Stimulated activated CD4-positive, alpha-beta T cell treated with anti-CD3 and anti-CD28 coated beads, Interleukin-15, amount 100 ng/mL, for 24 hours (primary cell): ENCODE measurements at regions not wholly inside any gene's neighbourhood (a gene's known extent, or its start where the extent isn't known, plus 50 kb on each side); places are given as distances from the start of the nearest gene placed in this dataset.
A peak's percentile ranks its signal among the peaks of the same experiment; 100 is the strongest.

ENCODE experiments used
- DNase-seq: peaks from one replicate; pipeline ENCODE4 v3.0.0-alpha.2; 2020

DNA sequence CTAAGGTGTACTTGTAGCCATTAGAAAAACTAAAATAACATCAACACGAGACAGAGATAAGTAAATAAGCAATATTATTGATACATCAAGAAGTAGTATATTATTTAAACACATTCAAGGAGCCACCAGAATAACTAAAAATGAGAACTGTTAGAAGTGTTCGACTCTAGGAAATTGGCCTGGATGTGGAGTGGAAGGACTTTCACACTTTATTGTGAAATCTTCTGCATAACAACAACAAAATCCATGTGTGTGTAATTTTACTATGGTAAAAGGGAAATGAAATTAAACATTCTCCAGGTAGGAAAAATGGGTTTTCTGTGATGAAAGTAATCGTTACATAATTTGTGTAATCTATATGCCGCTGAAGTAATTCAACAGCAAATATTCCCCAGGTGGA is 96.3 kb upstream of the RNF152 start:
- DNase-seq = no peak

DNA sequence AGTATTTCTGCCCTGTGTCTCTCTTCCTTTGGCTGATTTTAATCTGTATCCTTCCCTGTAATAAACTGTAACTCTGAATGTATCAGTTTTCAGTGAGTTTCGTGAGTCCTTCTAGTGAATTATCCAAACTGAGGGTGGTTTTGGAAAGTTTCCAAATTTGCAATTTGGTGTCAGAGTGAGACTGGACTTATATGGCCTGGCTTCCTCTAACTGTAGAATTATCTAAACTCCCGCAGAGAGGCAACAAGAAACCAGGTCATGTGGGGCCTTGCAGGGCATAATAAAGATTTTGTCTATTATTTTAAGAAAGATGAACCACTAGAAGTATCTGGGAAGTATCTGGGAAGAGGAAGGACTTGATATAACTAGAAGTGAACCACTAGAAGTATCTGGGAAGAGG is 95.3 kb upstream of the RNF152 start:
- no peak for DNase-seq

DNA sequence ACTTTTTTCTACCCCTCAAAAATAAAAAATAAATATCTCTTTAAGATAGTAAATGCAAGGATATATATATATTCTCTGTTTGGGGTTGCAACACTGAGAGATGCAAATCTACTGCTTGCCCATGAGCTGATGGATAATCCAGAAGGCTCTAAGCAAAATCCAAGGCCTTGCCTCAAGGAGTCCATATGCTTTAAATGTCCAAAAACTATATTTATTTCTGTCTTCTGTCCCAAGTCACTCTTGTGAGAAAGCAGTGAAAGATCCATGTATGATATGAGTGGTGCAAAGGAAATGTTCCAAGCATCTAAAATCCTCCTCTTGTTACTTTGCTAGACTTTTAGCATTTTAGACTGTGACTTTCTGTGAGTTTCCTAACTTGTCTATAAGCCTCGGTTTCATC is 92.9 kb upstream of the RNF152 start:
- no peak for DNase-seq

DNA sequence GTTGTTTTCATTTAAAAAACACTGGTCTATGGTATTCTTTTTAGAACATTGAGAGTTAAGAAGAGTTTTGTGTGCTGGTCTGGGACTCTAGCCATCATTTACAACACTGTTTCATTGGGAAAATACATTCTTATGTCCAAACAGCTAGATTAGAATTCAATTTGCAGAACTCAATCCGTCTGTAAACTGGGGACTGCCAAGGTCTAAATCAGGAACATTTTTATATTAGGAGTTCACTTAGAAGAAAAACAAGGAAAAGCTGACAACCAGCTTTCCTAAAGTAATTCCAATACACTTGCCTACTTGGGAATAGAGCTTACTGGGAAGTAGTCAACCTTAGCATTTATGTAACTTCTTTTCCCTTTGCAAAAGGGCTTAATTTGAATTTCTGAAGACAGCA is 91.5 kb upstream of the RNF152 start:
- no peak for DNase-seq

DNA sequence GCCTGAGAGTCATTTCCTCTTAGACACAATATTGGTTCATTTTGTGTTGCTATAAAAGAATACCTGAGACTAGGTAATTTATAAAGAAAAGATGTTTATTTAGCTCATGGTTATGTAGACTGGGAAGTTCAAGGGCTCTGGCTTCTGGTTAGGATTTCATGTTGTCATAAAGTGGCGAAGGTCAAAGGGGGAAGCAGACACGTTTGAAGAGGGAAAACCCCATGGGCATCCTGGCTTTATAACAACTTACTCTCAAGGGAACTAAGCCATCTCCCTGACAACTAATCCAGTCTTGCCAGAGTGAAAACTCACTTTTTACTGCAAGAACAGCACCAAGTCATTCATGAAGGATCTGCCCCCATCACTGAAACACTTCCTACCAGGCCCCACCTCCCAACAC is 89.7 kb upstream of the RNF152 start:
- no peak for DNase-seq

DNA sequence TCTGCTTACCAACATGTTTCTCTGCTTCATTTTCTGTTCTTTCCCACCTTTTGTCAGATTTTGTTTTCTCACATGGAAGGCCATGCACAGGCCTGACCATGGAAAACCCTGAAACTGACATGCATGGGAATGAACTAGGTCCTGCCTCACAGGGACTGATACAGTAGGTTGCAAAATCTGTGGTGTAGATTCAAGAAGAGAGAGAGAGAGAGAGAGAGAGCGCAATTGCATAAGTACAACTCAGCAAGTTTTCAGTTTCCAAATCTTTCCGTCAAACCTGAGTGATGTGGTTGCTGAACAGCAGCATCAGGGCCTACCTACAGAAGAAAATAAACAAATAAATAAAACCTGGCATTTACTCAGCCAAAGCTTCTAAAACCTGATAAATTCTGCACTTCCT is 87.5 kb upstream of the RNF152 start:
- DNase-seq = no peak

DNA sequence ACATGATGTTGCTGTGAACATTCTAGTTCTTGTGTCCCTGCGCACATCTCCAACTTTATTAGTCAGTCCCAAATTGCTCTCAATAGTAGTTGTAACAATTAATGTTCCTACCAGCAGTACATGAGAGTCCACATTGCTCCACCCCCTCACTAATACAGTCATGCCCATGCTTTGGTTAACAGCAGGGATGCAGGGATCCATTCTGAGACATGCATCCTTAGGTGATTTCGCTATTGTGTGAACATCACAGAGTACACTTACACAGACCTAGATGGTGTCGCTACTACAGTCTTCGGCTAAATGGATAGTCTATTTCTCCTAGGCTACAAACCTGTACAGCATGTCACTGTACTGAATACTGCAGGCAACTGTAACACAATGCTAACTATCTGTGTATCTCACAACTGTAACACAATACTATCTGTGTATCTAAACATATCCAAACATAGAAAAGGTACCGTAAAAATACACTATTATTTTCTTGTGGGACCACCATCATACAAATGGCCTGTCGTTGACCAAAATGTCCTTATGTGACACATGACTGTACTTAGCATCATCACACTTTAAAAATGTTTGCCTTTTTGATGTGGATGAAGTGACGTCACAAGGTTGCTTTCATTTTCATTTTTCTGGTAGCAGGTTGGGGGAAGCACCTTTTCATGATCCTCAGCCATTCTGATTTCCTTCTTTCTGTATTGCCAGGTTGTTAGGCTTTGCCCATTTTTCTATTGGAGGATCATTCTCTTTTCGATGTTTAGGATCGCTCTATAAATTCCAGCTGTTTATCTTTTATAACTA is 82.9 kb upstream of the RNF152 start:
- peak; percentile 13 for DNase-seq

DNA sequence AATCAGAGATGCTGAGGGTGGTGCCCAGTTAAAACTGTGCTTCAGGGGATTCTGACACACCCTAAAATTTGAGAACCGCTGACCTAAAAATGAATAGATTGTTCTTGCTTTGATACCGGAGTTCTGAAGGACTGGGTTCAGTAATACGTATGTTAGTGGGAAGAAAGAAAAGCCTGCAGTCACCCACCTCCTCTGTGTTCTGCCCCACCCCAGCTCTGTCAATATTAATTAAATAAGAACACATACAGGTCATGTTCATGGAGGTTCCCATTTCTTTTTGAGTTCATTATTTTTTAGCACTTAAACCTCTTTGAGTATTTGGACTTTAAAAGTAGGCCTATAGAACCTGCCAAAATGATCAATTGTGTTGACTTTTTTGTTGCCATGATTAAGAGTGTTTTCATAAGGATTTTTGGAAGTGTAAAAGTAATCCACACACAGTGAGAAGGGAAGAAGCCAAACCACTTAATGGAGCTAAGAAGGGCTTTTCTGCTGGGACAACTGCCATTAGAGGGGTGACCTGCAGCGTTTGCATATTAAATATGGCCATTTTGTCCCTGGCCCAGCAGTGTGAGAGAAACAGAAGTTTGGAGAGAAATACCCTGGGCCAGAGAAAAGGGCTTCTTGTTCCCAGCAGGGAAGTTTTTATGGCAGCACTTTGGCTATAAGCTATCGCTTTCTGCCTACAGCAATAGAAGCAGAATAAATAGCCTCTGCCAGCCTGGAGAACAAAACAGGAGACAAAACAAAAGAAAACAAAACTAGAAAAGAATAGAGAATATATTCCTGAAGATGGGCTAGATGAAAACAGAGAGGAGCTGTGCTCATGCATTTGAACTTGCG is 80.7 kb upstream of the RNF152 start:
- DNase-seq = no peak

DNA sequence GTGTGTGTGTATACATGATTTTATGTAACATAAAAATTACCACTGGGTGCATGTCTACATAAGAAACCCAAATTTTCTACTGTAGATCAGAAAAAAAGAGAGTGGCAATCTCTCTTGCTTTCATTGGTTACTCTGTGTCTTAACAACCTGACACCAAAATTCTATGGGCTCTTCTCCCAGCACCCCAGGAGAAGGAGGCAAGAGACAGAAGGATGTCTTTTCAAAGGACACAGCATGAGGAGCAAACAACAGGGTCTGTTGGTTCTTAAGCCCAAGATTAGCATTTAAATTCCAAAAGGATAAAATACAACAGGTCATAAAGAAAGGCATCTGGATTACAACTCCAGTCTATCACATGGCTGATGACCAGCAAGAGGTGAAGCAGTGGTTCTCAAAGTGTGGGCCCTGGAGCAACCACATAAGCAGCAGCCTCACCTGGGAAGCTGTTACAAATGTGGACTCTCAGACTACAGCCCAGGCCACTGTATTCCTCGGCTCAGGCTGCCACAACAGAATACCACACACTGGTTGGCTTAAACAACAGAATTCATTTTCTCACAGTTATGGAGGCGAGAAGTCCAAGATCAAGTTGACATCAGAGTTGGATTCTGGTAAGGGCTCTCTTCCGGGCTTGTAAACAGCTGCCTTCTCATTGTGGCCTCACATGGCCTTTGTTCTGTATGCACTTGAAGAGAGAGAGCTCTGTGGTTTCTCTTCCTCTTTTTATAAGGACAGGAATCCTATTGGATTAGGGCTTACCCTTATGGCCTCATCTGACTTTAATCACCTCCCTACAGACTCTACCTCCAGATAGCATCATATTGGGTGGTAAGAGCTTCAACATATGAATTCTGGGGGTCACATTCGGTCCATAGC is 79.8 kb upstream of the RNF152 start:
- DNase-seq = no peak

DNA sequence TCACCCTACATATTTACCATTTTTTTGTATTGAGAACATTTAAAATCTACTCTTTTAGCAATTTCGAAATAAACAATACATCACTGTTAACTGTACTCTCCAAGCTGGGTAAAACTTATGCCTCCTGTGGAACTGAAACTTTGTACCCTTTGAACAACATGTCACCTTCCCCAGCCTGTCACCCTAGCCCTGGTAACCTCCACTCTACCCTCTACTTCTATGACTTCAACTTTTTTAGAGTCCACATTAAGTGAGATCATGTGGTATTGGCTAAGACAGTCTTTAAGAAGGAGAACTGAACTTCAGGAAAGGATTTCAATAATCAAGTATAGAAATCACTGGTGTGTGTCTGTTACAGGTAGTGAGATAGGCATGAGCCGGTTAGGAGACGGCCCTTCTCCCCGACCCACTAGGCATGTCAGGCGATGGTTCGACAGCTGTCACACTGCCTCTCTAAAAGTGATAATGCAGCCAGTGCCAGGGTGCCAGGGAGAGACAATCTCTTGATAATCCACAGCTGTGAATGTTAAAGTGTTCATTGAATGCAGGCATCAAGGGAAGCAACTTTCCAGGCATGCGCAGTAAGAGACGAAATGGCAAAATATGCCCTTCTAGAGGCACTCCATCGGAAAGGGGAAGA is 74.6 kb upstream of the RNF152 start:
- DNase-seq = no peak

DNA sequence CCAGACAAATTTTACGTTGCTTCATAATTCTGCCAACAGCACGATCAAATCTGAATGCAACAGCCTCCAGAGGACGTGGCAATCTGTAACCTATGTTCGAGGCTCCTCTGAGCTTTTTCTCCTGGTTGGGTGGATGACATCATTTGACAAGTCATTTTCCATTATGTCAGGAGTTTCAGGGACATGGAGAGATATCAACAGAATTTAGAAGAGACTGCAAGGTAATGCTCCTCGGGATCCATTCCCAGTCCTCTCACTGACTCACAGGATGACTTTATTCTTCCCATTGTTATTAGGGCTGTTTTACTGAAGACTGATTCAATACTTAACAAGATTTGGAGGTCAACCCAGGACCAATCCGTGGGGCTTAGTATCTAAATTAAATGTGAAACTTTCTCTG is 72.5 kb upstream of the RNF152 start:
- no peak for DNase-seq

DNA sequence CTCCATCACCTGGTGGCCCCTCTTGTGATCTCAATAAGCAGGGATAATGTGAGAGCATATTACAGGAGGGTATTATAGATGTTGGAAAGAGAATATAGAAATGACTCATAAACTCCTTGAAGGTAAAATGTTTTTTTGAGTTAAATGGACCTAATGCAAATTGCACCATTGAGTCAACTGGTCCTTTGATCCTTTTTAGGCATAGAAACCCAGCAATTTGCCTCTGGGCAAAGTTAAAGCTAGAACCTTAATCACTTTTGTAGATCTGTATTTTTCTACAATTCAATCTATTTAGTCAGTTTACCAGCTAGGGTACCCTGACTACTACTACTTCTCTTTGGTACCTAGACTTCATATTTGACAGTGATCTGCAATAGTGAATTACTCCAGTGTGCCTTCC is 71.8 kb upstream of the RNF152 start:
- DNase-seq = no peak

DNA sequence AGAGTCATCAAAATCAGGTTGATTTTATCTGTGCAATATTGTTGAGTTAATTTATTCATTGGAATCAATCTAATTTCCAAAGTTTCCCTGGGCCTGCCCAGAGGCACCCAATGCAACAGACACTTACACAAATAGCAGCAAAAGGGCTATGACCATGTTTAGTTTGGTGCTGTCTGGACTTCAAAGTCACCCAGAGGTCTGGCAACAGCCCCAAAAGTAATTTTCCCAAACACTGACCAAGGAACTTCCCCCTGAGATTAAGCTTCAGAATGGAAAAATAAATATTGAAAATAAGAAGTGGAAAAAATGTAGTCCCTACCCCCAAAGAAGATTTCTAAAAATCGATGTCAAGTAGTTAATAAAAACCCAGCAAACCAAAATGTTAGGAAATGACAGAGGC is 70.9 kb upstream of the RNF152 start:
- no peak for DNase-seq

DNA sequence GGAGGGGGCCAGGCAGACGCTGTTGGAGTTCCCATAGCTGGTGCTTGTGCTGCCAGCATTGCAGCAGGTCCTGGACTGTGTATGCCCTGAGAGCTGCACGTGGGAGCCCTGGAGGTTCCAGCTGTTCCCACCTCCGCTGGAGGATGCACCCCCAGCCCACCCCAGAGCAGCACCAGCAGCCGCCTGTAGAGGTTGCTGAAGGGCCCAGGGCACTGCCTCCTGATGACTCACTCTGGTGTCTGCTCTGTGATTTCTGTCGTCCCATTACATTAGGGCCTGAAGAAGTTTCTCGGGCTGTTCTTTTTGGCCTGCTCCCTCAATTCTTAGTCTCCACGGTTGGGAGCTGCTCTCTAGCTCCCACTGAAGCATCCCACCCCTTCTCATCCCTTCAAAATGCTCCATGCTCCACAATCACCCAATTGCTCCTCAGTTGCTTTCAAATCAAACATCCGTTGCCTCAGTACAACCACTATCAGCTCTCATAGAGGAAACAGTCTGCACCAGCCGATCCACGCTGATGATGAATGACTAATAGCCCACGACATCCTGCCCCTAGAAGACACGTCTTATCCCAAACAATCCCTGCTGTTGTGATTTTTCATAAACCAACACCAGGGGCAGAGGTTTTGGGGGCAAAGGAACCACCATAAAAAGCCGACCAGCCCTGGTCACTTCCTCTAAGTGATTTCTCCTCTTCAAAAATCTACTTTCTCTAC is 65.2 kb upstream of the RNF152 start:
- no peak for DNase-seq

DNA sequence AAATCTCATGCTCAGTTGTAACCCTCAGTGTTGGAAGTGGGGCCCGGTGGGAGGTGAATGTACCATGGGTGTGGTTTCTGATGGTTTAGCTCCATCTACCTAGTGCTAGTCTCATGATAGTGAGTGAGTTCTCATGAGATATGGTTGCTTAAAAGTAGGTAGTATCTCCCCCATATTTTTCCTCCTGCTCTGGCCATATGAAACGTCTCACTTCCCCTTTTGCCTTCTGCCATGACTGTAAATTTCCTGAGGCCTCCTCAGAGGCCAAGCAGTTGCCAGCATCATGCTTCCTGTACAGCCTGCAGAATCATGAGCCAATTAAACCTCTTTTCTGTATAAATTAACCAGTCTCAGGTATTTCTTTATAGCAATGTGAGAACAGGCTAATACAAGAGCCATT is 62.8 kb upstream of the RNF152 start:
- DNase-seq = no peak

DNA sequence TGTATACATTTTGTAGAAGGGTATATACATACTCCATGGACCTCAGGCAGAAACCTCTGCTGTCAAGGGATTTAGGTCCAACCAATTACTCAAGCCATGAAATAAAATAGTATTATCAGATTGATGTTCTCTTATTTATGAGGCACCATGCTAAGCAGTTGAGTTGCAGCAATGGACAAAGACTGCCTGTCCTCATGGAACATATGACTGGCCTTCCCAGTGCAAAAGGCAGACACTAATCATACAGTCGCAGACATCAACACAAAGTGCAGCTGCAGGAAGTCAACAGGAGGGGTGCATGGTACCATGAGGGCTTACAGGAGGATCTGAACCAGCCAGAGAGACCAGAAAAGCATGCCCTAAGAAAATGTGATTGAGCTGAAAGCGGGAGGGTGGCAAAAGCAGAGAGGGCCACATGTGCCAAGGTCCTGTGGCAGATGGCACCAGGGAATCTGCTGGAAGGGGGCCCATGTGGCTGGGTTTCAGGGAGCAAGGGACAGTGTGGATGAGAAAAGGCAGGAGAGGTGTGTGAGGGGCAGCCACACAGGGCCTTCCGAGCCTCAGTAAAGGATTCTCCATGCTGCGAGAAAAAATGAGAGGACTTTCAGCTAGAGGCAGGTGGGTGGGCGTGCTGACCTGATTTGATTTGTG is 61.4 kb upstream of the RNF152 start:
- no peak for DNase-seq

DNA sequence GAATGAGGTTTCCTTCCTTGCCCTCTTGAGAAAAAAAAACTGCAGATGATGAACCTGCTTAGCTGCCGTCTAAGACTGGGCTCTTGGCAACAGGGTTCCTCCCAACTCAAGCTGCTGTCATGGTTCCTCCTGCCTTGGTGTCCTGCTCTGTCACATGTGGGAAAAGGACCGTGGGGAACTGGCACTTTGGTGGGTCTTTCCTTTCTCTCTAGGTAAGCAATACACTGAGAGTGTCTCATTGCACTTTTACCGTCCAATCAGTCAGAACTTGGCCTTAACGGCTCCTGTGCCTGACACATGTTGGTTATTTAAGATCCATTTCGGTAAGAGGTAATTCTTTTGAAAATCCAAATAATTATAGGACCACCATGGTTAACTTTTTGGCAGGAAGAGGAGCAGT is 60.8 kb upstream of the RNF152 start:
- no peak for DNase-seq

DNA sequence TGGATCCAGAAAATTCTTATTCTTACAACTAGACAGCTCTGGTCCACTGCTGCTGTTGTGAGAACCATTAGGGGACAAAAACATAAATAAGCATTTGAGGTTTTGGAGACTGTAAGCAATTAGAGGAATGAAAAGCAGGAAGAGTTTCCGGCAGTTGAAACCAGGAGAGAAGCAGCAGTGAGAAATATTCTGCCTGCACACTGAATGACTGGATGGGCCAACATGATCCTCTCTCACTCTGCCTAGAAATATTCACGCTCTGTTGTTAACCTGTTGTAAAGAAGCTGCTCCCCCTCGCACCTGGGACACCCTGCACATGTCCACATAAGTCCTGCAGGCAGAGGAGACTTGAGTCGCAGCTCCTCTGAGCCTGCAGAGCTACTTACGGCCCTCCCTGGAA is 60.4 kb upstream of the RNF152 start:
- DNase-seq = no peak

DNA sequence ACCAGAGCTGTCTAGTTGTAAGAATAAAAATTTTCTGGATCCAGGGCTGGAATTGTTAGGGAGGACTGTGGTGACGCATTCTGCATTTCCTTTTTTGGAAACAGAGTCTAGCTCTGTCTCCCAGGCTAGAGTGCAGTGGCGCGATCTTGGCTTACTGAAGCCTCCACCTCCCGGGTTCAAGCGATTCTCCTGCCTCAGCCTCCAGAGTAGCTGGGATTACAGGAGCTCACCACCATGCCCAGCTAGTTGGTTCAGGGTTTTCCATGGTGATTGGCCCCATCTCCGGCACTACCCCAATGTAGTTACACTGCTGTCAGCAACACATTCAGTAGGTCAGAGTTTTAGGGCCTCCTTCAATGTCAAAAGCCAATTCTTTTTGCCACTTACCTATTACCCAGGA is 58.6 kb upstream of the RNF152 start:
- DNase-seq = no peak

DNA sequence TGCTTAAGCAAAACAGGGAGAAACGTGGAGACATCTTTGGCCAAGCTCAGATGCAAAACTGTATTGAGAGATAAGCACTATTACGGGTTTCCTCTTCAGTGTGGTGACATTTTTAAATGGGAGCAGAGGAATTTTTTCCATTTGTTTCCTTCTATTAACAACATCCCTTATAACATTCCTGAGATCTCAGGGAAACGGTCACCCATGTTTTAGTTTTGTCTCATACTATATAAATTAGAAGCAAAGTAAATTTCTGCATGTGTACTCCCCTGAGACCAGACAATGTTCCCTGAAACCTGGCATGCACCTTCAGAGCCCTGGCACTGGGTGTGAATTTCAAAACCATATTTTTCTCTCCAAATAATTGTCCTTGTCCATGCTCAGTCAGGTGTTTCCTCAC is 57.6 kb upstream of the RNF152 start:
- DNase-seq = no peak

DNA sequence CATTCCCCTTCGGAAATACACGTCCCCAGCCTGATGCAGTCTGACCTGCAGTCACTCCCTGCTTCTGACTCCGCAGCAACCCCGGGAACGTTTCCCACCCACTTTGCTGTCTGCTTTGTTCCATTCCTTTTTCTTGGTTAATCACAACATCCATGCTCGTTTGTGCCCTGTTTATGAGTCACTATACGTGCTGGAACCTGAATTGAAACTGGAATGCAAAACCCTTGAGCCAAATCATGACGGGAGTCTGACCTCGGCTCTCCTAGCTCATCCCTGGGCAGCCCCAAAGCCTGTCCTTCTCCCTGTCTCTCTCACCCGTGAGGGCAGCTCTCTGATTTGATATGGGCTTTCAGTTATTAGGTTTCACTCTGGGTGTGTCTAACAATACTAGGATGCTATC is 57.1 kb upstream of the RNF152 start:
- DNase-seq = no peak
